H1 (cell line): ENCODE measurements at regions not wholly inside any gene's neighbourhood (a gene's known extent, or its start where the extent isn't known, plus 50 kb on each side); places are given as distances from the start of the nearest gene placed in this dataset.

Experiments used
- CTCF ChIA-PET: fragments of 300-600 bp; sonication (Branson Sonifier 250); formaldehyde crosslinking; loops from one replicate; lab custom pipeline; 2021; ENCODE audit not compliant: partially characterized antibody; lab: Charles Lee
- POLR2A ChIA-PET: fragments of 300-600 bp; sonication (Branson Sonifier 250); formaldehyde crosslinking; loops from one replicate; lab custom pipeline; 2021; ENCODE audit warnings: inconsistent platforms; ENCODE audit not compliant: partially characterized antibody; lab: Charles Lee
- DNase-seq, 2 experiments: peaks; one replicate each; pipeline versions ENCODE4 v3.0.0 to v3.0.0-alpha.2; 2010 to 2022; ENCODE audit warnings: low spot score in 2 of 2, low read depth in 1 of 2, mixed read lengths in 1 of 2
- FAIRE-seq: peaks from 2 replicates; lab custom pipeline; 2011; peaks lifted over from hg19 to GRCh38; lab: Jason Lieb, UNC
- H2AFZ ChIP-seq: 2 replicates; pipeline ENCODE4 v1.8.1; 2012; ENCODE audit warnings: low read length, inconsistent platforms
- H2AK5ac ChIP-seq: 2 replicates; pipeline ENCODE4 v1.6.1; 2013; ENCODE audit warnings: low read depth, low read length
- H2BK120ac ChIP-seq: replicated peaks from 2 replicates; pipeline ENCODE3; 2013; ENCODE audit warnings: low read depth, low read length, inconsistent platforms
- H2BK12ac ChIP-seq: 2 replicates; pipeline ENCODE4 v1.6.1; 2013; ENCODE audit warnings: low read depth, low read length
- H2BK15ac ChIP-seq: 2 replicates; pipeline ENCODE4 v1.6.1; 2013; ENCODE audit warnings: low read length
- H2BK20ac ChIP-seq: 2 replicates; pipeline ENCODE4 v1.6.1; 2013; ENCODE audit warnings: low read length
- H2BK5ac ChIP-seq: 2 replicates; pipeline ENCODE4 v1.6.1; 2013; ENCODE audit warnings: low read depth, low read length
- H3K14ac ChIP-seq: 2 replicates; pipeline ENCODE4 v1.6.1; 2013; ENCODE audit warnings: inconsistent platforms; ENCODE audit not compliant: insufficient read length
- H3K18ac ChIP-seq: 2 replicates; pipeline ENCODE4 v1.6.1; 2013; ENCODE audit warnings: low read length; ENCODE audit errors: extremely low read depth
- H3K23ac ChIP-seq: 2 replicates; pipeline ENCODE4 v1.6.1; 2013; ENCODE audit warnings: inconsistent platforms; ENCODE audit not compliant: insufficient read length
- H3K23me2 ChIP-seq: 2 replicates; pipeline ENCODE4 v1.6.1; 2013; ENCODE audit warnings: low read depth, low read length
- H3K27ac ChIP-seq: 2 replicates; pipeline ENCODE4 v1.6.1; 2011; ENCODE audit warnings: low read depth, low read length, inconsistent platforms
- H3K27me3 ChIP-seq, 4 experiments: replicated peaks in 1 of 4; 1 replicate in 1 of 4; 2 replicates in 3 of 4; pipeline versions ENCODE4 v1.6.1 to v1.8.1; 2011 to 2013; ENCODE audit warnings: low read length in 3 of 4, mild to moderate bottlenecking in 3 of 4, inconsistent platforms in 2 of 4, mixed read lengths in 2 of 4, moderate library complexity in 1 of 4; ENCODE audit not compliant: control insufficient read depth in 3 of 4, insufficient read depth in 3 of 4; ENCODE audit errors: extremely low read depth in 1 of 4
- H3K36me3 ChIP-seq, 4 experiments: 2 replicates each; pipeline versions ENCODE4 v1.6.1 to v1.8.1; 2011 to 2013; ENCODE audit warnings: mild to moderate bottlenecking in 4 of 4, low read length in 3 of 4, moderate library complexity in 2 of 4, control low read depth in 1 of 4, inconsistent platforms in 1 of 4; ENCODE audit not compliant: insufficient read depth in 4 of 4, control insufficient read depth in 2 of 4
- H3K4ac ChIP-seq: replicated peaks from 2 replicates; pipeline ENCODE3; 2013; ENCODE audit warnings: low read length, low read depth, mixed read lengths, inconsistent platforms; ENCODE audit not compliant: insufficient read length
- H3K4me1 ChIP-seq, 4 experiments: replicated peaks in 1 of 4; 1 replicate in 1 of 4; 2 replicates in 3 of 4; pipeline versions ENCODE4 v1.6.1 to v1.8.1; 2011 to 2013; ENCODE audit warnings: low read length in 3 of 4, inconsistent platforms in 2 of 4, mixed read lengths in 1 of 4; ENCODE audit not compliant: insufficient read depth in 4 of 4, control insufficient read depth in 3 of 4
- H3K4me2 ChIP-seq, 2 experiments: 2 replicates each; pipeline versions ENCODE4 v1.6.1 to v1.8.1; 2011 to 2013; ENCODE audit warnings: low read depth in 2 of 2, low read length in 2 of 2, control low read depth in 1 of 2, inconsistent platforms in 1 of 2, mild to moderate bottlenecking in 1 of 2; ENCODE audit not compliant: insufficient read depth in 1 of 2
- H3K4me3 ChIP-seq, 4 experiments: fragments of 200-600, 300-600 bp in 1 of 4; sonication (generic), shearing (Covaris generic), sonication (Bioruptor Twin) in 1 of 4; 2 replicates each; pipeline versions ENCODE4 v1.5.1 to v1.8.1; 2011 to 2016; ENCODE audit warnings: low read length in 4 of 4, low read depth in 3 of 4, control low read depth in 2 of 4, inconsistent platforms in 2 of 4, mild to moderate bottlenecking in 2 of 4, mixed read lengths in 1 of 4, moderate library complexity in 1 of 4; ENCODE audit not compliant: insufficient read depth in 2 of 4; ENCODE audit errors: extremely low read depth in 1 of 4
- H3K56ac ChIP-seq: replicated peaks from 2 replicates; pipeline ENCODE3; 2013; ENCODE audit warnings: low read depth, mild to moderate bottlenecking, mixed read lengths, low read length, inconsistent platforms; ENCODE audit not compliant: insufficient read length
- H3K79me1 ChIP-seq: 2 replicates; pipeline ENCODE4 v1.6.1; 2013; ENCODE audit warnings: low read depth, low read length, control low read depth
- H3K79me2 ChIP-seq, 2 experiments: 2 replicates each; pipeline versions ENCODE4 v1.6.1 to v1.8.1; 2012 to 2013; ENCODE audit warnings: low read length in 2 of 2, mild to moderate bottlenecking in 2 of 2, inconsistent platforms in 1 of 2; ENCODE audit not compliant: insufficient read depth in 2 of 2, control insufficient read depth in 1 of 2
- H3K9ac ChIP-seq, 4 experiments: replicated peaks in 1 of 4; 1 replicate in 1 of 4; 2 replicates in 3 of 4; pipeline versions ENCODE4 v1.6.1 to v1.8.1; 2011 to 2013; ENCODE audit warnings: low read depth in 3 of 4, low read length in 3 of 4, control low read depth in 2 of 4, mild to moderate bottlenecking in 2 of 4, moderate library complexity in 2 of 4, inconsistent platforms in 1 of 4; ENCODE audit errors: extremely low read depth in 1 of 4
- H3K9me3 ChIP-seq, 2 experiments: 2 replicates each; pipeline versions ENCODE4 v1.6.1 to v1.8.1; 2012 to 2013; ENCODE audit warnings: mild to moderate bottlenecking in 2 of 2, moderate library complexity in 2 of 2, control low read depth in 1 of 2, inconsistent platforms in 1 of 2, low read depth in 1 of 2, low read length in 1 of 2, mixed read lengths in 1 of 2; ENCODE audit not compliant: insufficient read depth in 2 of 2
- H4K20me1 ChIP-seq, 2 experiments: replicated peaks in 1 of 2; 2 replicates each; pipeline versions ENCODE3 to v1.8.1; 2011 to 2013; ENCODE audit warnings: inconsistent platforms in 2 of 2, low read length in 2 of 2, mild to moderate bottlenecking in 1 of 2; ENCODE audit not compliant: insufficient read depth in 2 of 2, control insufficient read depth in 1 of 2
- H4K5ac ChIP-seq: 2 replicates; pipeline ENCODE4 v1.6.1; 2013; ENCODE audit warnings: low read length, low read depth, mixed read lengths, inconsistent platforms; ENCODE audit not compliant: insufficient read length
- H4K8ac ChIP-seq: 2 replicates; pipeline ENCODE4 v1.8.0; 2013; ENCODE audit warnings: mild to moderate bottlenecking, moderate library complexity, low read length, inconsistent platforms; ENCODE audit not compliant: insufficient read depth; ENCODE audit errors: extremely low read depth
- H4K91ac ChIP-seq: replicated peaks from 2 replicates; pipeline ENCODE3; 2013; ENCODE audit warnings: low read length, mixed read lengths, inconsistent platforms; ENCODE audit not compliant: insufficient read length
- BACH1 ChIP-seq: IDR thresholded peaks from 2 replicates; pipeline ENCODE4 v1.6.1; 2012; ENCODE audit warnings: low read length, improper control_type of control experiment
- CBX5 ChIP-seq: fragments of 300-800, 300-1000 bp; sonication (generic); IDR thresholded peaks from 2 replicates; pipeline ENCODE4 v1.7.1; 2016; ENCODE audit warnings: antibody characterized with exemption, low read length, low read depth
- CTCF ChIP-seq, 3 experiments: IDR thresholded peaks; 1 replicate in 2 of 3; 2 replicates in 1 of 3; pipeline versions ENCODE4 v1.5.1 to v1.6.1; 2011; ENCODE audit warnings: low read length in 3 of 3, mild to moderate bottlenecking in 3 of 3, inconsistent platforms in 2 of 3, low read depth in 1 of 3, moderate library complexity in 1 of 3; ENCODE audit not compliant: insufficient read depth in 1 of 3; ENCODE audit errors: control extremely low read depth in 1 of 3
- MAFK ChIP-seq: IDR thresholded peaks from 2 replicates; pipeline ENCODE4 v1.6.1; 2012; ENCODE audit warnings: low read depth, mild to moderate bottlenecking, improper control_type of control experiment, low read length
- NRF1 ChIP-seq: IDR thresholded peaks from 2 replicates; pipeline ENCODE4 v1.6.1; 2011; ENCODE audit warnings: mild to moderate bottlenecking, low read depth, low read length, improper control_type of control experiment
- TAF1 ChIP-seq: IDR thresholded peaks from 2 replicates; pipeline ENCODE4 v1.6.1; 2011; ENCODE audit warnings: mild to moderate bottlenecking, low read depth, low read length
- TCF12 ChIP-seq: IDR thresholded peaks from 2 replicates; pipeline ENCODE4 v1.6.1; 2011; ENCODE audit warnings: low read depth, mild to moderate bottlenecking, low read length
- WGBS, 2 experiments: shearing (Covaris generic) in 1 of 2; methylation state at CpG; one replicate each; pipeline versions ENCODE4 v1.1.6 to v1.1.7; 2013 to 2015; ENCODE audit warnings: low lambda C conversion rate in 2 of 2, mixed read lengths in 2 of 2, inconsistent platforms in 1 of 2, low coverage in 1 of 2, missing lambda C conversion rate in 1 of 2; ENCODE audit not compliant: insufficient replicate concordance in 2 of 2, insufficient coverage in 1 of 2, insufficient read length in 1 of 2; ENCODE audit errors: extremely low coverage in 1 of 2, missing lambda C conversion rate in 1 of 2; 5-methylcytosine and 5-hydroxymethylcytosine counted together

GRCh38 chr5:176754376-176754973 lies 55.9 kb upstream of the UNC5A start:
- FAIRE-seq (no peak), DNase-seq (no peak)
- Histone ChIP-seq H3K23me2 (no peaks in the 10 kb centered on the region), H3K27me3 (no peaks in the 10 kb centered on the region), H3K14ac (no peak overlapping the region), H3K4me1 (no peaks in the 10 kb centered on the region), H3K9me3 (0 out of 4 replicates have a peak, but pooled peaks cover 0 to 3% of the 10 kb centered on the region in 2 experiments), H3K36me3 (no peaks in the 10 kb centered on the region), H3K4me2 (no peak overlapping the region), H2BK120ac (no peak overlapping the region), H2BK12ac (no peak overlapping the region), H4K8ac (no peak overlapping the region), H3K27ac (no peak overlapping the region), H2AK5ac (no peak overlapping the region), H2BK15ac (no peak overlapping the region), H4K20me1 (no peaks in the 10 kb centered on the region), H3K4me3 (no peak overlapping the region), H3K56ac (no peak overlapping the region), H2BK5ac (no peak overlapping the region), H2BK20ac (no peak overlapping the region), H3K79me1 (no peaks in the 10 kb centered on the region), H3K79me2 (no peaks in the 10 kb centered on the region), H3K9ac (no peak overlapping the region), H3K23ac (no peak overlapping the region), H2AFZ (no peak overlapping the region), H3K4ac (no peak overlapping the region), H4K5ac (no peak overlapping the region), H3K18ac (no peak overlapping the region), H4K91ac (no peak overlapping the region)
- WGBS, 2 experiments, result 92% methylated on average over 2 of the region's 2 CpGs; no CpG with 5 or more reads in 1 of the 2 experiments
- CTCF ChIA-PET, result interaction anchor here (0.7 to 5.3 kb wide), 4 partner anchors 8 to 94 kb away, joined by 3 to 31 read pairs (median 16); no protein-coding TSS in a partner anchor
- POLR2A ChIA-PET, result no interaction called here
- TF ChIP-seq NRF1, result no peak
- no peak for TF ChIP-seq CBX5
- TF ChIP-seq TAF1, result no peak
- no peak for TF ChIP-seq TCF12
- peak; percentile 68 for TF ChIP-seq BACH1
- TF ChIP-seq MAFK, result 0 out of 2 replicates have a peak, but pooled peaks have one; percentile 46
- no peak for TF ChIP-seq CTCF (IDR thresholded peaks at IDR 0.05; ENCODE audit: control extremely low read depth in 1 of 3, insufficient read depth in 1 of 3, low read depth in 1 of 3, low read length in 3 of 3)
